Neuronal stem cell (in vitro differentiated cells): ENCODE measurements at regions not wholly inside any gene's neighbourhood (a gene's known extent, or its start where the extent isn't known, plus 50 kb on each side); places are given as distances from the start of the nearest gene placed in this dataset.
A peak's percentile ranks its signal among the peaks of the same experiment; 100 is the strongest.
"Not testable (repeated sequence)": the region's sequence is repeated elsewhere in the genome, so short reads cannot be mapped to it uniquely, and the experiment has no call there.

Experiments
- DNase-seq: peaks from one replicate; pipeline ENCODE4 v3.0.0-alpha.2; 2013; ENCODE audit warnings: low spot score
- H2AFZ ChIP-seq: one replicate; pipeline ENCODE4 v1.6.1; 2013; ENCODE audit warnings: mild to moderate bottlenecking, low read length, inconsistent platforms
- H2AK5ac ChIP-seq: 2 replicates; pipeline ENCODE4 v1.6.1; 2013; ENCODE audit warnings: low read depth, mild to moderate bottlenecking, inconsistent platforms, low read length, moderate library complexity, mixed read lengths
- H2BK120ac ChIP-seq: 2 replicates; pipeline ENCODE4 v1.6.1; 2013; ENCODE audit warnings: low read depth, mild to moderate bottlenecking, inconsistent platforms, low read length, moderate library complexity, mixed read lengths
- H2BK12ac ChIP-seq: one replicate; pipeline ENCODE4 v1.6.1; 2013; ENCODE audit warnings: low read length, inconsistent platforms
- H2BK15ac ChIP-seq: 2 replicates; pipeline ENCODE4 v1.6.1; 2013; ENCODE audit warnings: mild to moderate bottlenecking, low read length, inconsistent platforms, mixed read lengths
- H2BK5ac ChIP-seq: one replicate; pipeline ENCODE4 v1.6.1; 2013; ENCODE audit warnings: inconsistent platforms, mild to moderate bottlenecking, low read length, moderate library complexity
- H3K14ac ChIP-seq: one replicate; pipeline ENCODE4 v1.6.1; 2013; ENCODE audit warnings: low read length, inconsistent platforms
- H3K18ac ChIP-seq: 2 replicates; pipeline ENCODE4 v1.6.1; 2013; ENCODE audit warnings: low read length, inconsistent platforms
- H3K23ac ChIP-seq: 2 replicates; pipeline ENCODE4 v1.6.1; 2013; ENCODE audit warnings: low read depth, mild to moderate bottlenecking, mixed read lengths, low read length, inconsistent platforms; ENCODE audit not compliant: poor library complexity
- H3K27ac ChIP-seq: replicated peaks from 3 replicates; pipeline ENCODE4 v1.5.1; 2013; ENCODE audit warnings: low read length, inconsistent platforms
- H3K27me3 ChIP-seq, 3 experiments: 2 replicates each; pipeline ENCODE4 v1.6.1; 2013; ENCODE audit warnings: low read length in 3 of 3, mild to moderate bottlenecking in 2 of 3, inconsistent platforms in 1 of 3, low read depth in 1 of 3, mixed read lengths in 1 of 3, moderate library complexity in 1 of 3; ENCODE audit not compliant: control insufficient read depth in 3 of 3, insufficient read depth in 3 of 3
- H3K36me3 ChIP-seq, 2 donors: replicated peaks in 1 of 2; 2 replicates each; pipeline ENCODE4 v1.6.1; 2013; ENCODE audit warnings: low read length in 2 of 2; ENCODE audit not compliant: control insufficient read depth in 2 of 2, insufficient read depth in 2 of 2
- H3K4ac ChIP-seq: 2 replicates; pipeline ENCODE4 v1.6.1; 2013; ENCODE audit warnings: inconsistent platforms, mild to moderate bottlenecking, low read length, moderate library complexity
- H3K4me1 ChIP-seq, 2 donors: 1 replicate in 1 of 2; 2 replicates in 1 of 2; pipeline ENCODE4 v1.6.1; 2013; ENCODE audit warnings: low read length in 2 of 2, low read depth in 1 of 2; ENCODE audit not compliant: control insufficient read depth in 2 of 2, insufficient read depth in 1 of 2
- H3K4me2 ChIP-seq: one replicate; pipeline ENCODE4 v1.6.1; 2013; ENCODE audit warnings: mild to moderate bottlenecking, low read length, inconsistent platforms; ENCODE audit not compliant: insufficient read depth, poor library complexity, severe bottlenecking
- H3K4me3 ChIP-seq, 2 donors: 2 replicates each; pipeline ENCODE4 v1.5.1; 2013; ENCODE audit warnings: low read length in 2 of 2, mild to moderate bottlenecking in 2 of 2, inconsistent platforms in 1 of 2, moderate library complexity in 1 of 2
- H3K79me1 ChIP-seq: one replicate; pipeline ENCODE4 v1.6.1; 2013; ENCODE audit warnings: low read depth, mild to moderate bottlenecking, inconsistent platforms, low read length, moderate library complexity
- H3K9ac ChIP-seq: one replicate; pipeline ENCODE4 v1.6.1; 2013; ENCODE audit warnings: mild to moderate bottlenecking, low read depth, low read length, inconsistent platforms; ENCODE audit not compliant: poor library complexity
- H3K9me3 ChIP-seq, 2 donors: replicated peaks in 1 of 2; 2 replicates each; pipeline versions ENCODE3 to v1.6.1; 2013; ENCODE audit warnings: low read length in 2 of 2, mild to moderate bottlenecking in 2 of 2, inconsistent platforms in 1 of 2, low read depth in 1 of 2, mixed read lengths in 1 of 2, moderate library complexity in 1 of 2; ENCODE audit not compliant: control insufficient read depth in 2 of 2, insufficient read depth in 1 of 2
- H4K8ac ChIP-seq: one replicate; pipeline ENCODE4 v1.6.1; 2013; ENCODE audit warnings: low read depth, mild to moderate bottlenecking, inconsistent platforms, low read length, moderate library complexity
- H4K91ac ChIP-seq: one replicate; pipeline ENCODE4 v1.6.1; 2013; ENCODE audit warnings: low read length, low read depth, mild to moderate bottlenecking, inconsistent platforms; ENCODE audit not compliant: poor library complexity
- WGBS, 2 donors: extraction: QIAGEN DNeasy Blood & Tissue Kit; methylation state at CpG; one replicate each; pipeline ENCODE4 v1.1.7; 2013; ENCODE audit warnings: missing lambda C conversion rate in 2 of 2, mixed read lengths in 1 of 2; ENCODE audit not compliant: insufficient read length in 2 of 2, insufficient replicate concordance in 1 of 2; ENCODE audit errors: extremely low coverage in 2 of 2; 5-methylcytosine and 5-hydroxymethylcytosine counted together

DNA sequence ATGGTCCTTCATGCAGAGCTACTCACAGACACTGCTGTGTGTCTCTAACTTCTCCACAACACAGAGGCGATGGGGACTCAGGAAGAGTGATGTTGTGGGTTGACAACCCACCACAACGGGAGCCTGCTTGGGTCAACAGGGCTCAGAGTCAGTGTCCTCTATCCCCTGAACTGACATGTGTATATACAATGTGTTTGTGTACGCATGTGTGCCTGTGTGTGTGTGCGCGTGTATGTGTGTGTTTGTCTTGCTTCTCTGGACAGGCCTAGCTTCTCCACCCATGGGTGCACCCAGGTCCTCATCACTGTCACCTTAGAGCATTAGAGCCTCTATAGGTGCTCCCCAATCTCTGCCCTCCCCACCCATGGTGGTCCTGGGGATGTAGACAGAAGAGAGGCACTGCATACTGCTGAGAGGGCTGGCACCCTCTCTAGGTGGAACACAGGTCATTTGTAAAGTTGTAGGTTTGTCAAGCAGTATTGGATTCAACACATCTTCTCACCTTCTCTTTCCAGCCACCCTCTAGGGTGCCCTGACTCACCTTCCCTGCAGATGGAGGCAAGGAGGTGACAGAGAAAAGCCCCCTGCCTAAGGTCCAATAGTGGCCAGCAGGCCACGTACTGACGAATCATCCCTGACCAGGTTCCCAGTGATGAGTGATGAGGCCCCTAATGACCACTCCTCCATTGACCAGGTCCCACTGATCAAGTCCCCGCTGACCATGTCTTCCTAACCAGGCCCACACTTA lies 249.5 kb downstream of the CWH43 start:
- WGBS, 2 donors: no CpG with 5 or more reads among the region's 8 CpGs

GRCh38 chr4:49236474-49236873 lies 250.4 kb downstream of the CWH43 start:
- H3K4ac ChIP-seq, H3K18ac ChIP-seq, H3K14ac ChIP-seq, H2BK12ac ChIP-seq, H2BK5ac ChIP-seq, H2BK15ac ChIP-seq, H3K27ac ChIP-seq, H4K91ac ChIP-seq, H3K9me3 ChIP-seq, H2BK120ac ChIP-seq, H3K9ac ChIP-seq, H2AK5ac ChIP-seq, H3K79me1 ChIP-seq, H3K36me3 ChIP-seq, H3K4me1 ChIP-seq, H3K27me3 ChIP-seq, DNase-seq, H2AFZ ChIP-seq, H3K4me2 ChIP-seq, H3K23ac ChIP-seq: not testable (repeated sequence)
- no CpG with 5 or more reads among the region's 3 CpGs for WGBS, 2 donors
- Histone ChIP-seq H4K8ac (peak overlapping the region; percentile 29), H3K4me3 (peak overlapping the region in 1 of 2 donors; percentile 68)

More for the DNA sequence above, 249.5 kb downstream of the CWH43 start:
- H3K27me3 ChIP-seq, H3K4me3 ChIP-seq, H3K18ac ChIP-seq, H2BK5ac ChIP-seq, H2BK12ac ChIP-seq, H4K91ac ChIP-seq, H2BK120ac ChIP-seq, DNase-seq, H3K14ac ChIP-seq, H3K9me3 ChIP-seq, H3K79me1 ChIP-seq, H3K23ac ChIP-seq, H2BK15ac ChIP-seq, H4K8ac ChIP-seq, H3K9ac ChIP-seq, H3K27ac ChIP-seq, H3K4me2 ChIP-seq, H3K4me1 ChIP-seq, H3K4ac ChIP-seq, H2AK5ac ChIP-seq, H2AFZ ChIP-seq, H3K36me3 ChIP-seq: not testable (repeated sequence)

DNA sequence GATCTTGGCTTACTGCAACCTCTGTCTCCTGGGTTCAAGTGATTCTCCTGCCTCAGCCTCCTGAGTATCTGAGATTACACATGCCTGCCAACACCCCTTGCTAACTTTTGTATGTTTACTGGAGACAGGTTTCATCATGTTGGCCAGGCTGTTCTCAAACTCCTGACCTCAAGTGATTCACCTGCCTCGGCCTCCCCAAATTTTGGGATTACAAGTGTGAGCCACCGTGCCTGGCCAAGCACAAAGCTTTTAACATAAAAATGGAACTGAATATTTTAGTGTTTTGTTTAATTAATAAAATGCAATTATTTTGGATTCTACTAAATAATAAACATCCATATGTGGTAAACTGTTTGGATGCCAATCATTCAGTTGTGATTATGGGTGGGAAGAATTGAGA lies 255.2 kb downstream of the CWH43 start:
- not testable (repeated sequence) for H3K14ac ChIP-seq, H3K36me3 ChIP-seq, H2AFZ ChIP-seq, H2BK5ac ChIP-seq, H2BK120ac ChIP-seq, H3K23ac ChIP-seq, H2BK15ac ChIP-seq, DNase-seq, H3K27me3 ChIP-seq, H3K4me1 ChIP-seq, H3K79me1 ChIP-seq, H2AK5ac ChIP-seq, H3K4me2 ChIP-seq, H2BK12ac ChIP-seq, H4K91ac ChIP-seq, H4K8ac ChIP-seq, H3K4ac ChIP-seq, H3K27ac ChIP-seq, H3K18ac ChIP-seq, H3K4me3 ChIP-seq, H3K9me3 ChIP-seq, H3K9ac ChIP-seq
- no CpG with 5 or more reads among the region's 2 CpGs for WGBS, 2 donors

GRCh38 chr4:49262786-49263185 lies 276.7 kb downstream of the CWH43 start:
- not testable (repeated sequence) for H2AK5ac ChIP-seq, H3K9me3 ChIP-seq, H3K79me1 ChIP-seq, H3K27ac ChIP-seq, H3K23ac ChIP-seq, H3K18ac ChIP-seq, H4K91ac ChIP-seq, H3K27me3 ChIP-seq, H3K14ac ChIP-seq, H2BK15ac ChIP-seq, H2AFZ ChIP-seq, DNase-seq, H2BK12ac ChIP-seq, H3K9ac ChIP-seq, H2BK120ac ChIP-seq, H2BK5ac ChIP-seq, H3K4me3 ChIP-seq, H3K36me3 ChIP-seq, H3K4ac ChIP-seq, H4K8ac ChIP-seq, H3K4me1 ChIP-seq, H3K4me2 ChIP-seq
- WGBS, 2 donors: no CpG with 5 or more reads among the region's 2 CpGs
